ENCODE measurements at regions not wholly inside any gene's neighbourhood (a gene's known extent, or its start where the extent isn't known, plus 50 kb on each side); places are given as distances from the start of the nearest gene placed in this dataset. TPM values are rescaled to one million over a fixed set of nuclear protein-coding genes. Genes with fewer than 3 reads are reported as not detected.

DNA sequence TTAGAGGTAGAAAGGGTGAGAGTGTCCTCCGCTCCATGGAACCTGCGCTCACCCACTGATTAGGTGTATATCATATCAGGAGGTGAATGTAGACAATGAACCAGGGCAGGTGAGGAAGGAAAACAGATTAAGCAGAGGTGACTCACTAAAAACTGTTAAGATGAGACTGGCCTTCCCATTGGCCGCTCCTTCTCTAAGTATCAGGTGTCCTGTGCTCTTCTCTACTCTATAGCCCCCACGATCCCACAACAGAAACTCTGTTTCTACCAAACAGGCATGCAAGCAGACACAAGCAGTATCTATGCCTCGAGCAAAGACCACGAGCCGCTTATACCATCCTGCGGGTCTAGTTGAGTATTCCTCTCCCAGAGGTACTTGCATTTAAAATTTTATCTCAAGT is 103.1 kb downstream of the SNX19 start:
- POLR2A ChIA-PET, result no interaction called here
- CTCF ChIA-PET, result interaction anchor here (1.0 kb wide), 1 partner anchor 378 kb away, joined by 3 read pairs; no protein-coding TSS in a partner anchor
- H3K36me3 Mint-ChIP-seq (ENCODE audit: low read depth), result no peaks in the 10 kb centered on the region
- H3K4me3 Mint-ChIP-seq, result no peak overlapping the region
- peaks cover 3% of the 10 kb centered on the region for H3K27me3 Mint-ChIP-seq (ENCODE audit: low read depth)
- no peaks in the 10 kb centered on the region for H3K9me3 Mint-ChIP-seq (ENCODE audit: insufficient read depth)
- no peaks in the 10 kb centered on the region for H3K4me1 Mint-ChIP-seq (ENCODE audit: low read depth)
- DNase-seq (no peak), ATAC-seq (no peak)
- H3K27ac Mint-ChIP-seq, result no peak overlapping the region

DNA sequence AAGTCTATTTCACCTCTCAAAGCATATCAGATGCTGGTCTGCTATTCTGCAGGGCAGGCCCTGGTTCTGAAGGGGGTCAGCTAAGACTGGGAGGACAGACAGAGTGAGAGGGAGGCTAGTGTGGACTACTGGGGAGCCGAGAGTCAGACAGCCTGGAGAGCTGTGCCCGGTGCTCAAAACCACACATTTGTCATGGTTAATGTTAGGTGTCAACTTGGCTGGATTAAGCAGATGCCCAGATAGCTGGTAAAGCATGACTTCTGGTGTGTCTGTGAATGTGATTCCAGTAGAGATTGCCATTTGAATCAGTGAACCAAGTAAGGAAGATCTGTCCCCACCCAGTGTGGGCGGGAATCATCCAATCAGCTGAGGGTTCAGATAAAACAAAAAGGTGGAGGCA is 102.6 kb downstream of the SNX19 start:
- ChIA-PET CTCF (interaction anchor here (1.0 kb wide), 1 partner anchor 379 kb away, joined by 3 read pairs; no protein-coding TSS in a partner anchor), POLR2A (no interaction called here)
- peaks cover 3% of the 10 kb centered on the region for H3K27me3 Mint-ChIP-seq (ENCODE audit: low read depth)
- DNase-seq (no peak), ATAC-seq (no peak)
- H3K4me1 Mint-ChIP-seq (ENCODE audit: low read depth), result no peaks in the 10 kb centered on the region
- H3K27ac Mint-ChIP-seq, result no peak overlapping the region
- no peaks in the 10 kb centered on the region for H3K9me3 Mint-ChIP-seq (ENCODE audit: insufficient read depth)
- no peak overlapping the region for H3K4me3 Mint-ChIP-seq
- no peaks in the 10 kb centered on the region for H3K36me3 Mint-ChIP-seq (ENCODE audit: low read depth)

DNA sequence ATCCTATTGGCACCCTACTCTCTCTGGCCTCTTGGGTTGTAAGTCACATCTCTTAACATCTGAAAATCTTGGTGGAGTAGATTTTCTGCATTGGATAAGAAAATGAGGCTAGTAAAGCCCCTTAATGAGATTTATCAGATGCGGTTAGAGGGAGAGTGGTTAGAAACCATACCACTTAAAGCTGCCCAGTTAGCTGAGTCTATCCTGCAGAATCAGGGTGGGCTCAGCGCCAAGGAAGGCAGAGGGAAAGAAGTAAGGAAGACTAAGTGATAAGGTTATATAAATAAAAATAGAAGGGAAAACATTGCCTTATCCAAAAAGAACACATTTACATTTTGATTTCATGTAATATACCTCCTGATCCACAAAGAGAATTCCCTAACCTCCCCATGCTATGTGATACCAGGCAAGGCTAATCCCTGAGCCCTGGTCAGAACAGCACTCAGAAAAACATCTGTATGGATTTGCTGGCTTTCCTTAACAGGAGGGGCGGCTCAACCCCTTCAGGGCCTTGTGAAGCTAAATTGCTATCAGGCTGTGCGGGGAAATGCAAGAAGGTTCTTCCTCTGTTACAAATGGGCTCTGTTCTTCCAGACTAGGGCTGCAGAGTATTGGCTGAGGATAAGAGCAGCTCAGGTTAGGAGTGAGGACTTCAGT is 101.7 kb downstream of the SNX19 start:
- CTCF ChIA-PET, result no interaction called here
- POLR2A ChIA-PET, result interaction anchor here (0.6 kb wide), 1 partner anchor 259 kb away, joined by 3 read pairs; no protein-coding TSS in a partner anchor
- Mint-ChIP-seq H3K27ac (no peak overlapping the region), H3K4me3 (no peak overlapping the region), H3K27me3 (ENCODE audit: low read depth) (peaks cover 3% of the 10 kb centered on the region), H3K9me3 (ENCODE audit: insufficient read depth) (no peaks in the 10 kb centered on the region), H3K4me1 (ENCODE audit: low read depth) (no peaks in the 10 kb centered on the region), H3K36me3 (ENCODE audit: low read depth) (no peaks in the 10 kb centered on the region)
- DNase-seq, result no peak
- no peak for ATAC-seq

DNA sequence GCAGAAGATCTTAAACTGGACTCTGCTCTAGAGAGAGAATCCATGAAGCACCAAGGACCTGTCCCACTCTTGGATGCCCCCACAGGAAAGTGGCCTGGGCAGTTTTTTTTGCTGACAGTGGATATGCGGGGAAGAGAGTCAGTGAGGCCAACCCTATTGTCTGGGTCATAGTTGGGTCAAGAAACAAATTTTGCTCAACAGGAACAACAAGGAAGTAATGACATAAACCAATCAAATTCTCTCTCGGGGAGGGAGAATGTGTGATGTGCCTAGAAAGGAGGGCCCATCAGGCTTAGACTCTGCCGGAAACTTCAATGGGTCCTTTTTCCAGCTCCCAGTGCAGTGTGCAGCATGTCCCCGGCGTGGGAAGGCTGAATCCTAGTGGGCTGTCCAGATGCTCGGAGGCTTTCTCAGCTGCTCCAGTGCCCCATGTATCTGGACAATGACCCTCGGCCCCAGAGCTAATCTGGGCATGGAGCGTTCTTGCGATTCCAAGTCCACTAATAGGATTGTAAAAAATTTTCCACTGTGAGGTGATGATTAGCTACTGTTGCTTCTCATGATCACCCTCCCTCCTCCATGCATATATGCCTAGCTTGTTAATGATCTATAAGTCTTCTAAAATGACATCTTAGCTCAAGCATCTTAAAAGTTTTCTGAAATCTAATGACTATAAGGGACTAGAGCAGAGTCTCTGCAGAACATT is 101.0 kb downstream of the SNX19 start:
- no peak overlapping the region for H3K4me3 Mint-ChIP-seq
- no peaks in the 10 kb centered on the region for H3K4me1 Mint-ChIP-seq (ENCODE audit: low read depth)
- DNase-seq (no peak), ATAC-seq (no peak)
- H3K9me3 Mint-ChIP-seq (ENCODE audit: insufficient read depth), result no peaks in the 10 kb centered on the region
- ChIA-PET POLR2A (interaction anchor here (0.6 kb wide), 1 partner anchor 260 kb away, joined by 3 read pairs; no protein-coding TSS in a partner anchor), CTCF (no interaction called here)
- H3K36me3 Mint-ChIP-seq (ENCODE audit: low read depth), result no peaks in the 10 kb centered on the region
- no peak overlapping the region for H3K27ac Mint-ChIP-seq
- H3K27me3 Mint-ChIP-seq (ENCODE audit: low read depth), result peaks cover 4% of the 10 kb centered on the region

DNA sequence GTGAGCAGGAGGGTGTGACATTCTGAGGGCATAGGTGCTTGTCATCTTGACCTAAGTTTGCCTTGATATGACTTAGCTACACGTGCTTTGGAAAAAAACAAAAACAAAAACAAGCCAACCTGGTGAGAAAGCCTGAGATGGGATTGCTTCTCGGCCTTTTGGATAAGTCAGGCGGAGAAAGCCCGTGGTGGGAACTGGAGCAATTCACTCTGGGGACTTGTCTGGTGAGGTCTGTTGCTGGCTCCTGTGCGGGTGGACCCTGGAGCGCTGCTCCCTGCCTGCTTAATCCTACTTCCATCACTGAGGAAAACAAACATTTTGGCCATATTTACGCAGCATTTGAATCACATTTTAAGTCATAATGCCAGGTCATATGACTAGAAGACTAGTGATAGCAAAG is 100.3 kb downstream of the SNX19 start:
- no peak overlapping the region for H3K27ac Mint-ChIP-seq
- CTCF ChIA-PET, result no interaction called here
- ATAC-seq (no peak), DNase-seq (no peak)
- no peaks in the 10 kb centered on the region for H3K36me3 Mint-ChIP-seq (ENCODE audit: low read depth)
- H3K27me3 Mint-ChIP-seq (ENCODE audit: low read depth), result peaks cover 6% of the 10 kb centered on the region
- H3K9me3 Mint-ChIP-seq (ENCODE audit: insufficient read depth), result no peaks in the 10 kb centered on the region
- H3K4me1 Mint-ChIP-seq (ENCODE audit: low read depth), result no peaks in the 10 kb centered on the region
- no peak overlapping the region for H3K4me3 Mint-ChIP-seq
- POLR2A ChIA-PET, result no interaction called here

DNA sequence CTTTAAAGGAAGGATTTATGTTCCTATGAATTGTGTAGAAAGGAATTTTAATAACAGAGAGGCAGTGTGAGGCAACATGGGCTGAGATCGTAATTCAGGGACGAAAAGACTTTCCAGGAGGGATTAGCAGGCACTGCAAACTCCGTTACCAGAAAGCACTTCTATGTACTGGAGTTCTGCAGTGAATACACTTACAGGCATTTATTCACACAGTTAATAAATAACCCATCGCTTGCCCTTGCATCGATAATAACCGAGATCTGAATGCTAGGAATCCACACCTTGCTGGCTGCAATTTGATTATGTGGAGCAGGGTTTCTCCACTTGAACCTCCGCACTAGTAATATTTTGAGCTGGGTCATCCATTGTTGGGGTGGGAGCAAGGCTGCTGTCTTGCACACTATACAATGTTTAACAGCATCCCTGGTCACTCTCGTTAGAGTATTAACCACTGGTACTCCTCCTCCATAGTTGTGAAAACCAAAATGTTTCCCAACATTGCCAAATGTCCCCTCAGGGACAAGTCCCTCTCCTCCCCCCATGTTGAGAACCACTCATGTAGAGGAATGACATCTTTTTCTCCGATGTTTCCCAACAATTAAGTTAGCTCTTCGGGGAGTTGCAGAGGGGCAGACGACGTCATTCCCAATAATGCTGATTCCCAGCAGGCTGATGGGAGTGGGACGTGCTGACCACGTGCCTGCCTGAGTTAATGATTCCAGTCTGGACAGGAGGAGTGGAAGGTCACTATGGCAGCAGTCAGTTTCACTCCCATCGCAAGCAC is 99.5 kb downstream of the SNX19 start:
- Mint-ChIP-seq H3K36me3 (ENCODE audit: low read depth) (no peaks in the 10 kb centered on the region), H3K9me3 (ENCODE audit: insufficient read depth) (no peaks in the 10 kb centered on the region), H3K27ac (no peak overlapping the region), H3K4me3 (no peak overlapping the region), H3K4me1 (ENCODE audit: low read depth) (no peaks in the 10 kb centered on the region), H3K27me3 (ENCODE audit: low read depth) (peaks cover 7% of the 10 kb centered on the region)
- ChIA-PET POLR2A (no interaction called here), CTCF (no interaction called here)
- ATAC-seq, result no peak
- no peak for DNase-seq

DNA sequence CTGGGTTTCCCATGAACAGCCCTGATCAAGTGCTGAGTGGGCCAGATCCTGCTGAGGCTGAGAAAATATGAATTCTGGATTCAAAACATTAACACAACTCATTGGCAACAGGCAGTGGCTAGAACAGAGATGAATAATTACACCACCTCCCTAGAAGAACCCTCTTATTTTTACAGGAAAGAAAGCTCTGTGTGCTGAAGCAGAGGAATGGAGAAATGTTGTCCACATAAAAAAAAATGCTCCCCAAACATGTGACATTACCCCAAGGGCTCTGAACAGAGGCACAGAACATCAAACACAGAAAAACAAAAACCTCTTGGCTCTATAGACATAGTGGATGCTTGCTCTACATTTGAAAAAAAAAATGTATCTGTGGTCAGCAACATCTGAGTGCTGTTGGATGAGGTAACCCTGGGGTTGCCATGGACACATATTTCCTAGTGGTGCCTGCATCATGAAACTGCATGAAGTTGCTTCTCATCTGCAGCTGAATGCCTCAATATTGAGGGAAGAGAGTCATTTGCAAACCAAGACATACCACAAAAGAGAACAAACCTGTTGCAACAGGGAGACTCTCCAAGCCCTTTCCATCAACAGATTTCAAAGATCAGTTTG is 98.8 kb downstream of the SNX19 start:
- no peaks in the 10 kb centered on the region for H3K4me1 Mint-ChIP-seq (ENCODE audit: low read depth)
- H3K4me3 Mint-ChIP-seq, result no peak overlapping the region
- ChIA-PET CTCF (no interaction called here), POLR2A (no interaction called here)
- H3K9me3 Mint-ChIP-seq (ENCODE audit: insufficient read depth), result no peaks in the 10 kb centered on the region
- DNase-seq (no peak), ATAC-seq (no peak)
- H3K27me3 Mint-ChIP-seq (ENCODE audit: low read depth), result peaks cover 4% of the 10 kb centered on the region
- no peaks in the 10 kb centered on the region for H3K36me3 Mint-ChIP-seq (ENCODE audit: low read depth)
- no peak overlapping the region for H3K27ac Mint-ChIP-seq

DNA sequence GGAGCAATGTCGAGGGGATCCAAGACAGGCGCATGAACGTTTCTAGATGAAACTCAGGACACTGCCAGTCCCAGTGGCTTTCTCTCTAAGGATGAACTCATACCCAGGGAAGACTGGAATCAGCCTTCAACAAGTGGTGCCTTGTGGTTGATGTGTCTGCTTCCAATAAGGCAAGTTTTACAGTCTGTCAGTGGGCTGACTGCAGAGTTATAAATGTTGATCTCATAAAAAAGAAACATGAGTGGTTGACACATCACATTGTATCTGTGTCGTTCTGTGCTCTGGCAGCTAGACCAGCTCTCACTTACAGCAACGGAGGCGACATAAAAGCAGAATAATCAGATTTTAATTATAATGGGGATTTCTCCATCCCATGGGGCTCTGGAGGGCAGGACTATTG is 96.7 kb downstream of the SNX19 start:
- POLR2A ChIA-PET, result no interaction called here
- CTCF ChIA-PET, result interaction anchor here (0.7 kb wide), 1 partner anchor 43 kb away, joined by 3 read pairs; no protein-coding TSS in a partner anchor
- no peak overlapping the region for H3K4me3 Mint-ChIP-seq
- no peaks in the 10 kb centered on the region for H3K9me3 Mint-ChIP-seq (ENCODE audit: insufficient read depth)
- no peak for DNase-seq
- no peaks in the 10 kb centered on the region for H3K4me1 Mint-ChIP-seq (ENCODE audit: low read depth)
- H3K27ac Mint-ChIP-seq, result no peak overlapping the region
- no peak for ATAC-seq
- peaks cover 4% of the 10 kb centered on the region for H3K27me3 Mint-ChIP-seq (ENCODE audit: low read depth)
- H3K36me3 Mint-ChIP-seq (ENCODE audit: low read depth), result no peaks in the 10 kb centered on the region

Small RNA genes in the stretch of these regions (microRNA-seq; reads per million reads assigned to microRNA genes)
- not detected for gene MIR8052

Data from activated CD8-positive, alpha-beta T cell treated with anti-CD3 and anti-CD28 coated beads, Interleukin-2, amount 10 ng/mL, durations not matched to agents 7 days and 5 days (primary cell).